ENCODE measurements at regions not wholly inside any gene's neighbourhood (a gene's known extent, or its start where the extent isn't known, plus 50 kb on each side); places are given as distances from the start of the nearest gene placed in this dataset.

DNA sequence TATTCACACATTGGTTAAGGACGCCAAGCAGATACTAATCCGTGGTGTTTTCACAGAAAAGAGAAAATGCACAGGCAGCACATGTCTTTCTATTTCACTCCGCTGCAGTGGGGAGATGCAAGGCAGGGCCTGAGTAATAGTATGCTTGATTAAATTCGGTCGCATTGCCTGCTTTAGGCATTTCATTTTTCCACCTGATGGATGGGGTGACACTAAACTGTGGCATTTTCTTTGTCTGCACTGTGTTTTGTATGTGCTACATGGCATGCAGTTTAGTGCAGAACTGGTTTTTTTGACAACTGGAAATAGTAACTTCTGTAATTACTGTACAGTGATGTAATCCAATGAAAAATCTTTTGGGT lies 94.9 kb downstream of the SLC17A6 start:
- BruUV-seq (replicated peaks): no TSS peak
- Histone ChIP-seq H3K9me3 (ENCODE audit: control insufficient read depth, insufficient read depth, low read depth, low read length) (no peaks in the 10 kb centered on the region), H3K4me3 (ENCODE audit: low read depth in 2 of 2, low read length in 2 of 2) (no peak overlapping the region), H3K4me1 (ENCODE audit: control insufficient read depth, insufficient read depth, low read length) (no peaks in the 10 kb centered on the region), H3K27ac (ENCODE audit: low read length) (no peak overlapping the region), H3K27me3 (ENCODE audit: control insufficient read depth, insufficient read depth, low read length) (no peaks in the 10 kb centered on the region), H3K36me3 (ENCODE audit: control insufficient read depth, insufficient read depth, low read length) (no peaks in the 10 kb centered on the region)
- ChIA-PET CTCF (no interaction called here), POLR2A (no interaction called here)
- in situ Hi-C loops (cut with HindIII; ENCODE audit: low pct_unique_long_range_greater_than_20kb, low sequenced_read_pairs): no loop called here
- DNase-seq (ENCODE audit: low read depth, low spot score) (no peak), ATAC-seq (no peak)
- intact Hi-C loops (cut with micrococcal nuclease; ENCODE audit: unreplicated experiment): no loop called here
- TF ChIP-seq, protein P1, sequence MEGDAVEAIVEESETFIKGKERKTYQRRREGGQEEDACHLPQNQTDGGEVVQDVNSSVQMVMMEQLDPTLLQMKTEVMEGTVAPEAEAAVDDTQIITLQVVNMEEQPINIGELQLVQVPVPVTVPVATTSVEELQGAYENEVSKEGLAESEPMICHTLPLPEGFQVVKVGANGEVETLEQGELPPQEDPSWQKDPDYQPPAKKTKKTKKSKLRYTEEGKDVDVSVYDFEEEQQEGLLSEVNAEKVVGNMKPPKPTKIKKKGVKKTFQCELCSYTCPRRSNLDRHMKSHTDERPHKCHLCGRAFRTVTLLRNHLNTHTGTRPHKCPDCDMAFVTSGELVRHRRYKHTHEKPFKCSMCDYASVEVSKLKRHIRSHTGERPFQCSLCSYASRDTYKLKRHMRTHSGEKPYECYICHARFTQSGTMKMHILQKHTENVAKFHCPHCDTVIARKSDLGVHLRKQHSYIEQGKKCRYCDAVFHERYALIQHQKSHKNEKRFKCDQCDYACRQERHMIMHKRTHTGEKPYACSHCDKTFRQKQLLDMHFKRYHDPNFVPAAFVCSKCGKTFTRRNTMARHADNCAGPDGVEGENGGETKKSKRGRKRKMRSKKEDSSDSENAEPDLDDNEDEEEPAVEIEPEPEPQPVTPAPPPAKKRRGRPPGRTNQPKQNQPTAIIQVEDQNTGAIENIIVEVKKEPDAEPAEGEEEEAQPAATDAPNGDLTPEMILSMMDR (IDR thresholded peaks at IDR 0.05): no peak
- TF ChIP-seq TCF7L2 (IDR thresholded peaks at IDR 0.05; ENCODE audit: low read depth, low read length): no peak

DNA sequence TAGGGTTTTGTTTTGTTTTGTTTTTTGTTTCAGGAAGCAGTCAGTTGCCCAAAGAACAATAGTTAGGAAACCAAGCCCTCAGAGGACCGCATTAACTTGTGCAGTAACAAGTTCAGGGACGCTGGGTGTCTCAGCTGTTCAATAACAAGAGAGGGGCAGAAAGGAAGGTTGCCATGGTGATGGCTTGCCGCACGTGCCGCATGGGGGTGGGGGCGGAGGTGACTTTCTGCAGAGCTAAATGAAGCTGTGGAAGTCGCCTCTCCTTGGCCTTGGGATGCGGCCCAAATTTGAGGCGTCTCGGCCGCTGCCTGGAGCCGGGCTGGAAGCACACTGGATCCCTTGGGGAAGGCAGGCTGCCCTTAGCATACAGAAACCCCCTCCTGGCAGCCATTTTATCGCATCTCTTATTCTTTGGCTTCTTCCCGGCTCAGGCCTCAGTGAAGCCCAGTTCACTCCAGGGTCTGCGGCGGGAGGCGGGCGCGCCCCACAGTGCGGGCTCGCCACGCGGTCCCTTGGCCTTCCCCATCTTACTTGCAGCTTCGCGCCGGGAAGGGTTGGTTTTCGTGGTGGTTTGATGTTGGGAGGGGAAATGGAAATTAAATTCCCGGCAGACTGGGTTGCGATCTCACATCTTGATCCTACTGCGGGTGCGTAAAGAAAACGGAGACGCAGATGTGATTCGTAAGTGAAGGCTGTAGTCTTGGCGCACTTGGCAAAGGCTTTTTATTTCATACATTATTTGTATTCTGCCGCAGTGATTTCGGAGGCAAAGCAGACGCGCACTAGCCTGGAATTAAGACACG lies 94.3 kb downstream of the SLC17A6 start:
- H3K4me1 ChIP-seq (ENCODE audit: control insufficient read depth, insufficient read depth, low read length): no peaks in the 10 kb centered on the region
- in situ Hi-C loops (cut with HindIII; ENCODE audit: low pct_unique_long_range_greater_than_20kb, low sequenced_read_pairs) (no loop called here), intact Hi-C loops (cut with micrococcal nuclease; ENCODE audit: unreplicated experiment) (no loop called here)
- no peaks in the 10 kb centered on the region for H3K36me3 ChIP-seq (ENCODE audit: control insufficient read depth, insufficient read depth, low read length)
- ChIA-PET CTCF (no interaction called here), POLR2A (no interaction called here)
- no peaks in the 10 kb centered on the region for H3K9me3 ChIP-seq (ENCODE audit: control insufficient read depth, insufficient read depth, low read depth, low read length)
- DNase-seq (ENCODE audit: low read depth, low spot score) (no peak), ATAC-seq (no peak)
- TF ChIP-seq SIN3A (IDR thresholded peaks at IDR 0.05; ENCODE audit: borderline replicate concordance, insufficient read depth, low read depth, low read length): no peak
- TF ChIP-seq POLR2AphosphoS5 (IDR thresholded peaks at IDR 0.05; ENCODE audit: low read depth, low read length): no peak
- TF ChIP-seq, protein P2, sequence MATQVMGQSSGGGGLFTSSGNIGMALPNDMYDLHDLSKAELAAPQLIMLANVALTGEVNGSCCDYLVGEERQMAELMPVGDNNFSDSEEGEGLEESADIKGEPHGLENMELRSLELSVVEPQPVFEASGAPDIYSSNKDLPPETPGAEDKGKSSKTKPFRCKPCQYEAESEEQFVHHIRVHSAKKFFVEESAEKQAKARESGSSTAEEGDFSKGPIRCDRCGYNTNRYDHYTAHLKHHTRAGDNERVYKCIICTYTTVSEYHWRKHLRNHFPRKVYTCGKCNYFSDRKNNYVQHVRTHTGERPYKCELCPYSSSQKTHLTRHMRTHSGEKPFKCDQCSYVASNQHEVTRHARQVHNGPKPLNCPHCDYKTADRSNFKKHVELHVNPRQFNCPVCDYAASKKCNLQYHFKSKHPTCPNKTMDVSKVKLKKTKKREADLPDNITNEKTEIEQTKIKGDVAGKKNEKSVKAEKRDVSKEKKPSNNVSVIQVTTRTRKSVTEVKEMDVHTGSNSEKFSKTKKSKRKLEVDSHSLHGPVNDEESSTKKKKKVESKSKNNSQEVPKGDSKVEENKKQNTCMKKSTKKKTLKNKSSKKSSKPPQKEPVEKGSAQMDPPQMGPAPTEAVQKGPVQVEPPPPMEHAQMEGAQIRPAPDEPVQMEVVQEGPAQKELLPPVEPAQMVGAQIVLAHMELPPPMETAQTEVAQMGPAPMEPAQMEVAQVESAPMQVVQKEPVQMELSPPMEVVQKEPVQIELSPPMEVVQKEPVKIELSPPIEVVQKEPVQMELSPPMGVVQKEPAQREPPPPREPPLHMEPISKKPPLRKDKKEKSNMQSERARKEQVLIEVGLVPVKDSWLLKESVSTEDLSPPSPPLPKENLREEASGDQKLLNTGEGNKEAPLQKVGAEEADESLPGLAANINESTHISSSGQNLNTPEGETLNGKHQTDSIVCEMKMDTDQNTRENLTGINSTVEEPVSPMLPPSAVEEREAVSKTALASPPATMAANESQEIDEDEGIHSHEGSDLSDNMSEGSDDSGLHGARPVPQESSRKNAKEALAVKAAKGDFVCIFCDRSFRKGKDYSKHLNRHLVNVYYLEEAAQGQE (IDR thresholded peaks at IDR 0.05; ENCODE audit: insufficient read depth in 1 of 2, low read depth in 2 of 2, low read length in 1 of 2): no peak
- TF ChIP-seq, protein P1 (IDR thresholded peaks at IDR 0.05): no peak
- no peak for TF ChIP-seq TCF7L2 (IDR thresholded peaks at IDR 0.05; ENCODE audit: low read depth, low read length)
- H3K27me3 ChIP-seq (ENCODE audit: control insufficient read depth, insufficient read depth, low read length): no peaks in the 10 kb centered on the region
- H3K4me3 ChIP-seq (ENCODE audit: low read depth in 2 of 2, low read length in 2 of 2): no peak overlapping the region
- no peak overlapping the region for H3K27ac ChIP-seq (ENCODE audit: low read length)
- BruUV-seq (replicated peaks): no TSS peak
